DMS153 (cell line): ENCODE measurements at regions not wholly inside any gene's neighbourhood (a gene's known extent, or its start where the extent isn't known, plus 50 kb on each side); places are given as distances from the start of the nearest gene placed in this dataset.
"Not testable (repeated sequence)": the region's sequence is repeated elsewhere in the genome, so short reads cannot be mapped to it uniquely, and the experiment has no call there.

Source experiments
- DNase-seq: peaks from one replicate; lab custom pipeline; 2025; lab: John Stamatoyannopoulos, UW

- no peak for DNase-seq
These were observed 91.7 kb upstream of the MITF start for GRCh38 chr3:69647511-69648110.

- DNase-seq, result no peak
These were observed 92.2 kb upstream of the MITF start for GRCh38 chr3:69647081-69647480.

DNA sequence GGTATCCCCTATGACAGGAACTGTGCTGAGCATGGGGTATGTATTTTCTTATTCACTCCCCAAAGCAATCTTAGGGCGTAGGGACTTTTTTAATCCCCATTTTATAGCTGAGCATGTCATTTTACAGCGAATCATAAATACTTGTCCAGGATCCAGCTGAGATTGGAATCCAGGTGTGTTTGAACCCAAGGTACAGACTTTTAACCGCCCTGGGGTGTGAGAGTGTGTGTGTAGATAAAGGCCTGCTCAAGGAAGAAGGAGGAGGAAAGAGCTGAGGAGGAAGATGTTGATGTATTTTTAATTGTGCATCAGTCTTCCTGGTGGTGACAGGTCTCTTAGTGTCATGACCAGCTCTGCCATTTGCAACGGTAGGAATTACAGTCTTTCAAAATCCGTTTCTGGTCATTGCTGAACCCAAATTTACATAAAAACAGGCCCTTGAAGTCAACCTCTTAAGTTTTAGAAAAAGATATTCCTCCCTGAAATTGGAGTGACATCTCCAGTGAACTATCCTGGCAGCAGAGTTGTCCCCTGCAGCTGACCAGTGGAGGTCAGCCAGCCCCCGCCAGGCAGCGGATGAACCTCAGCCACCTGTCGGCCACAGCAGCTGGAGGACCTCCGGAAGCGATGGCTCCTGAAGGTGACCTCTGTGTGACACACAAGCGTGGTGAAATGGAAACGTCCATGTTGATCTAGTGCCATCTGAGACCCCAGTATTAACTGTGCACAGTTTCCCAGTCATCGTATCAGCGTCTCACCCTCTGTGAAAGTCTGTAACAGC is 92.8 kb upstream of the MITF start:
- no peak for DNase-seq

DNA sequence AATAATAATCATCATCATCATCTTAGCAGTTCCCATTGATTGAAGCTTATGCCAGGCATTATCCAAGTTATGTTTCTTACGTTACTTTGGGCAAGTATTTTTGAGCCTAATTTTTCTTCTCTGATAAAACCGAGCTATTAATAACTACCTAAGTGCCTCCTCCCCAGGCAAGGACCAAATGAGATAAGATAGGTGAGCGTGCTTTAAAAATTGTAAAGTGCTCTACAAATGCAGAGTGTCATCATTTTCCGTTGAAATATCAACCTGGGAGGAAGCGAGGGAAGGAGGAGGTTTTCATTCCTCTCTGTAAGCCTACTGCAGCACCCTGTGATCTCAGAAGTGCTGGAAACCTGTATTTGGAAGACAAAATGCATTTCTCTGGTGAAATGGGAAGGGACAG is 96.7 kb upstream of the MITF start:
- DNase-seq, result no peak

DNA sequence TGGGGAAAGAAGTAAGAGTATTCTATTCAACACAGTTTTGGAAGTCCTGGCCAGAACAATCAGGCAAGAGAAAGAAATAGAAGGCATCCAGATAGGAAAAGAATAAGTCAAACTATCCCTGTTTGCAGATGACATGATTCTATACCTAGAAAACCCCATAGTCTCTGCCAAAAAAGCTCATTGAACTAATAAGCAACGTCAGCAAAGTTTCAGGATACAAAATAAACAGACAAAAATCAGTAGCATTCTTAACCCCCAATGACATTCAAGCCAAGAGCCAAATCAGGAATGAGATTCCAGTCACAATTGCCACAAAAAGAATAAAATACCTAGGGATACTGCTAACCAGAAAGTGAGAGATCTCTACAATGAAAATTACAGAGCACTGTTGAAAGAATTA is 99.4 kb upstream of the MITF start:
- DNase-seq, result no peak

DNA sequence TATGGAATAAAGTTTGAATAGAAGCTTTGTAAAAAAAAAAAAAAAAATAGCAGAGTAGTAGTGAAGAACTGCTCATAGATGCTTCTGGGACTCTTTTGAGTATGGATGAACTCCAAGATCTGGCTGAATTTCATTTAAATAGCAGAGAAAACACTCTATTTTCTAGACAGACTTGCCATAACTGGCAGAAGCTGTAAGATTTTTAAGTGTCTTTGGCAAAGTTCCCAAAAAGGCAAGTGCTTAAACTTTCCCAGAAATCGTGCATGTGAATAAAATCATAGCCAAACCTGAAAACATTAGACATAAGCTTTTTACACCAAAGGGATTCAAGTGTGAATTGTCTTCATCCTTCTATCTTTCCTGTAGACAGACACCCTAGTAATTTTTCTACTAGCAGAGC is 110.3 kb upstream of the MITF start:
- no peak for DNase-seq

DNA sequence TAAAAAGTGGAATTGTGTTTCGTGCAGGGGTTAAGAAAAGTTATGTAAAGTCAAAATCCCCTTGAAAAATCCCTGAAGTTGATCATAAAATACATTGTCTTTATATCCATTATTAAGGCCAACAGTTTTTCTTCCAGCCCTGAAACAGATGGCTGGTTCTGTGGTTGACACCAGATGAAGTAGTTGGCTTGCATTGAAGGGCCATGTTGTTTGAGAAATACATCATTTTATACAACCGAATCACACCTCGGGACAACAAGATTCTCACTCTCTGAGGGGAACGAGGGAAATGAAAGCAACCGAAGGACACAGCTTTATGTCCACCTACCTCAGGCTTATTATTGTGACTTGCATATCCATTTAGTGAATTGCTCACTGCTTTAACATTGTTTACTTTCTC is 126.0 kb upstream of the MITF start:
- DNase-seq, result no peak

DNA sequence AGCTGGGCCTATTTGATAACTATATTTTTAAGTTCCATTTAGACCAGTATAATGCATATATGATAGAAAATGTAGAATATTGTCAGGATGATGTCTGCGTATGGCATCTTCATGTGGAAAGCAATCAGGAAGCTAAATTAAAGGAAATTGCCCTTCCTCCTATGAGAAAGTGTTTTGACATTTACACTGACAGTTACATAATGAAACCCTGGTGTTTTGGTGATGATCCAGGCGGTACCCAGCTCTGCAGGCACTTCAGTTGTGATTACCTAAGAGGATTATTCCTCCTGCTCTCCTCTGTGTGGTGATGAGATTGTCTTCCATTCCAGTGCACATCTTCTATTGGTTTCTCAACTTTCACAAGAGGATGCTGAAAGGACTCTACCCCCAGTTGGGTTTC is 126.5 kb upstream of the MITF start:
- no peak for DNase-seq

- not testable (repeated sequence) for DNase-seq
These were observed 129.7 kb upstream of the MITF start for GRCh38 chr3:69609566-69609965.

GRCh38 chr3:69607466-69608305 is 131.6 kb upstream of the MITF start:
- DNase-seq, result no peak

GRCh38 chr3:69605867-69606266 is 133.4 kb upstream of the MITF start:
- DNase-seq, result no peak

- no peak for DNase-seq
These were observed 134.4 kb upstream of the MITF start for GRCh38 chr3:69604735-69605450.

GRCh38 chr3:69602112-69602511 is 137.2 kb upstream of the MITF start:
- DNase-seq, result no peak

DNA sequence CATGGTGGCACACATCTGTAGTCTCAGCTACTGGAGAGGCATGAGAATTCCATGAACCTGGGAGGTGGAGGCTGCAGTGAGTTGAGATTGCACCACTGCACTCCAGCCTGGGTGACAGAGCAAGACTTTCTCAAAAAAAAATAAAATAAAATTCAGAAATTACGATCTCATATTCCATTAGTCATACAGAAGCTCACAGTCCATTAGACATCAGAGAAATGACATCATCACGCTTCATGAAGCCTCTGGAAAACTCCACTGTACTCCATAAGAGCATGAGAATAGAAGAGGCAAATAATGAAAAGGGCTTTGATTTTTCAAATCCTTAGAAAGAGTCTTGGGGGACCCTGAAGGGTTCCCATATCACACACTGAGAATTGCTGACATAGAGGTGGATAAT is 145.0 kb upstream of the MITF start:
- no peak for DNase-seq

- no peak for DNase-seq
These were observed 148.0 kb upstream of the MITF start for GRCh38 chr3:69591164-69591736.

DNA sequence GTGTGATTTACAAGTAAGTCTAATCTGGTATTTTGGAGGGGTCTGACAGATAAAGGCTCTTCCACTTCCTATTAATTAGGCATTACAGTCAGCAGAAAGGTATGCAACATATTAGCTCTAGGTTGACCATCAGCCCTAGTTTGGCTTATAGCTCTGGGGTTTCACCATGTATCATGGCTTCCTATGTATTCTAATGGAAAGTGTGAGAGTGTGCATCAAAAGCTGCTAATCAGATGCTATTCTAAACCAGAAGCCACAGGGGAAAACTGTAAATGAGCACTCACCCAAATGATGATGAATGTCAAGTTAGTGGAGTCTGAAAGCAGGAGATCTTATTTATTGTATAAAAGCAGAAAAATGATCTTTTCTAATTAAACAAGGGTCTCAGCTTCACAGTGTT is 149.2 kb upstream of the MITF start:
- no peak for DNase-seq

- DNase-seq, result no peak
These were observed 151.1 kb upstream of the MITF start for GRCh38 chr3:69588170-69588569.

DNA sequence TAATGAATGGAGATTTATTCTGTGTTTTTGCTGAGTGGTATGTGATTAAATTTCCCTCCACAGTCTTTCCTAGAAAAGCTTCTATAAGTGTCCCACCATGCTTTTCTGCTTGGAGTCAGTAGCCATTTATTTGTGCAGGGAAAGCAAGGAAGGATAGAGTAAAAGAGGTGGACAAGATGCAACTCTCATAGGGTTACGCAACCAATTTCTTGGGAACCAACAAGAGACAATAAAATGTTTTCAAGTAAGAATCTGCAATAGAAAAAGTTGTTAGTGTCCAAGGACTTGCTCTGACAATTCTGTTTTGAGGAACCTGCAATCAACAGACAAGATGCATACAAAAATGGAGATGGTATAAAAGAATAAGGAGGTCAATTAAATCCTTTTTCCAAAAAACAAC is 153.8 kb upstream of the MITF start:
- no peak for DNase-seq

GRCh38 chr3:69582044-69582443 is 157.2 kb upstream of the MITF start:
- no peak for DNase-seq

DNA sequence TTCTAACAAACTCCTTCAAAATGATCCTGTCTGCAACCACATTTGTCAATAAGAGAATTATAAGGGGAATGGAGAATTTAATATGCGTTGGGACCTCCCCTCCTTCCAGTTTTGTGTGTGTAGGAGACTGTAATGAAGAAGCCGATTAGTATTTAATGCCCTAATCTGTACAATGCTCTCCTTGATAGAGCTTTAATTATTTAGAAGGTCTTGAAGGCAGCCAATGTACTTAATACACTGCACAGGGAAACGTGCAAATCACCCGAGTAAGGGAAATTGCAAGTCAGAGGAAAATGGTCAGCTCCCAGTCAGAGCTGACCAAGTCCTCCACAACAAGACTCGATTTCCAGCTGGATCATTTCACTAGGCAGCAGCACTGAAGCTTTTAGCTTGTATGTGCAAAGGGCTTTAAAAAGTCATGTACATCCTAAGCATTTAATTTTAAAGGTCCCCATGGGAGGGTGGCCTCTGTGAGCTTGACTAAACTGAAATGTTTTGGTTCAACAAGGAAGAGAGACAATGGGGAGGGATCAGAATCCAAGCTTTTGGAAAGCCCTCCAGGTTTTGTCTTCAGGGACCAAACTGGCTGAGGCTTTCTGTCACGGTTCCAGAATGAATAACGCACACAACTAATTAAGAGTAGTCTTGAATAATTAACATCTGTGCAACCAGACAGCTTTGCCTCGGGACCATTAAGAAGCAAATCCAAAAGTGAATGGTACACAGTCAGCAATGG is 159.8 kb upstream of the MITF start:
- DNase-seq, result no peak

DNA sequence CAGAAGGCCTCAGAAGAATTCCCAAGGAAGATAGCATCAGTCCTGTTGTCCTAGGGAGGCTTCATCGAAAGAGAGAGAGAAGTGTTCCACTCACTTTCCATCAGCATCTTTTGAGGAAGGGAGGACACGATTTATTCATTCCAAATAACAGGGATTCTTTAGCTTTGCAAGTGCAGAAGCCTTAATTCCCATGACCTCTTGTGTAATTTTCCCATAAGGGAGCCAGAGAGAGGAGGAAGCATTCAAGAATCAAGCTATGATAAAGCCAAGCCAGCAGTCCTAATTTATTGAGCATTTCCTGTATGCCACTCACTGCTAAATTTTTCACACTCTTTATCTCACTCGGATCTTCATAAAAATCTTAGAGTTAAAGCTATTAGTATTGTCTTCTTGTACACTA is 169.7 kb upstream of the MITF start:
- no peak for DNase-seq
